Stimulated activated CD8-positive, alpha-beta memory T cell treated with anti-CD3 and anti-CD28 coated beads, Interleukin-7, amount 100 ng/mL, for 48 hours (primary cell): ENCODE measurements at regions not wholly inside any gene's neighbourhood (a gene's known extent, or its start where the extent isn't known, plus 50 kb on each side); places are given as distances from the start of the nearest gene placed in this dataset.

ENCODE experiments used
- DNase-seq, 2 donors: peaks; one replicate each; pipeline ENCODE4 v3.0.0-alpha.2; 2020; ENCODE audit warnings: low read depth in 1 of 2; ENCODE audit errors: extremely low read depth in 1 of 2

DNA sequence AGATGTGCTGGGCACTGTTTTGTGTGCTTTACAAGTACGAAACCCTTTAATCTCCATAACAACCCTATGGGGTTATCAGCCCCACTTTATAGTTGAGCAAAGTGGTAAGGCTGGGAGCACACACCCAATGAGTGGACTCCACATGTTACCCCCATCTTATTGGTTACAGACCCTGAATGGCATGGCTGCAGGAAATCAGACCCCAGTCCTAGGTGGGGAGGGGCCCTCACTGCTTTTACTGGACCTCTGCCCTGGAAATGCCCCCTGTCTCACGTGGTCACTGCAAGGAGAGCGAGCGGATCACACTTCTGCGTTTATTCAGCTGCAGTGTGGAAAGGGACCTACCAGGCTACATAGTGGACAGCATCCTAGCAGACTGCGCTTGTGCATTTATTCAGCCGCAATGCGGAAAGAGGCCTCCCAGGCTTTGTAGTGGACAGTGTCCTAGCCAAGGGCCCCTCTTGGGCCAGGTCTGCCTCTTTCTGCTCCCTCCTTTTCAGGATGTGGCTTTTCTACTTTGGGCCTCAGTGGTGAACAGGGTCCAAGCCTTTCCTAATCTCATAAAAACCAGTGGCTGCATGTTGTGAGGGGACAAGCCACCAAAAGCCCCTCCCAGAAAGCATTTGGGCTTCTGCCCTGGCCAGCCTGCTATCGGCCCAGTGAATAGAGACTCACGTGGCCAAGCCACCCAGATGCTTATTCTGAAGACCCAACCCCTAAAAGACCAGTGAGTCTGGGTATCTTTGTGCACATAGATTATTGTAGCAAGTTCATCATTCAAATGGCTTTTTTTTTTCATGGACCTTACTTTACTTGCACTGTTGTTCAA, 405.7 kb upstream of the RNF32 start:
- DNase-seq = no peak

DNA sequence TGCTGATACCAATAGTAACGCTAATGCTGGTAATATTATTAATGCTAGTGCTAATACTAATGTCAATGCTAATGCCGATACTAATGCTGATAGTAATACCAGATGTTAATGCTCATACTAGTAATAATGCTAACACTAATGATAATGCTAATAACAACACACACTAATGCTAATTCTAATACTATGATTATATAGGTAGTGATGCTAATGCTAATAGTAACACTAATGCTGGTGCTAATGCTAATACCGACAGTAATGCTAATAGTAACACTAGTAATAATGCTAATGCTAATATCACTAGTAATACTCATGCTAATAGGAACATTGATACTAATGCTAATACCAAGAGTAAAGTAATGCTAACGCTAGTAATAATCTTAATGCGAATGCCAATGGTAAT, 406.4 kb upstream of the RNF32 start:
- no peak for DNase-seq

DNA sequence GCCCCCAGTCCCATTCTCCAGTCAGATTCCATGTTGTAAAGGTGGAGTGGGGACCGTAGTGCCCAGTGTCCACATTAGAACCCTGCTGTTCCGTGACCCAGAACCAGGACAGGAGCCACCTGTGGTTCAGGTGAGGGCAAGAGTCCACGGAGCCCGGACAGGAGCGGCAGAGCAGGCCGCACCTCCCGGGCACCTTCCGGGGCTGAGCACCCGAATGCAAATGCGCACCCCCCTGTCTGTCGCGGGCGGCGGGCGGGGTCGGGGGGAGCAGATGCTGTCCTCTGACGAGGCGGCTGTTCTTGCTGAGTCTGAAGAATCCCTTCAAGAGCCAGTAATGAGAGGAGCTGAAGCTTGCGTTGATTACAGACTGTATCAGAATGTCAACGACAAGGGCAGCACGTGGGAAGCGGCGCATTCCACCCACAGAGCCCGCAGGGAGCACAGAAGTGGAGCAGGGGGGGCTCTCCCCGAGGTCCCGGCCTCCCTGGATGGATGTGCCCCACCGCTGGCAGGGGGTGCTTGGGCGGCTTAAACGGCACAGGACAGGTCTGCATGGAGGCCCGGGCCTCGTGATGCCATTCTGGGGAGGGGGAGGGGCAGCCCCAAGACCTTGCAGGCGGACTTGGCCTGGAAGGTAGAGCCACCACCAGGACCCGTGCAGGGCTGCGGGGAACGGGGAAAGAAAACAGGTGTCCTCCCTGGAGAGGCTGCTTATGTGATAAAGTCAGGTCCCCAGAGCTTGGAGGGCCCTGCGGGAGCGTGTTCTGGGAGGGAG, 407.5 kb upstream of the RNF32 start:
- no peak for DNase-seq

DNA sequence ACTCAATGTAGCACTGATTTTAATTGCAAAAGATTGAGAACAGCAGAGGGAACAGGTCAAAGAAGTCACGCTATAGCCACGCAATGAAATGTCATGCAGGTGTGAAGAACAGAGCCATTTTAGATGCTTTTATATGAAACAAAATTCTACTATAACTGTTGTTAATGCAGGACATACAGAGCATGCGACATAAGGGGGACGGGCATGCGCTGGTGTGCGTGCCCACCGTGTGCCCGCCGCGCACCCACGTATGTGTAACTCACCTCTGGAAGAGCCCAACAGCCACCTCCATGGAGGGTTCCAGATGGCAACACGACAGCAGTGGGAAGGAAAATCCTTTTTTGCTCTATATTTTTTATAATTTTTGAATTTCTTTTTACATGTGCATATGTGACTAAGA, 410.0 kb upstream of the RNF32 start:
- DNase-seq = no peak

DNA sequence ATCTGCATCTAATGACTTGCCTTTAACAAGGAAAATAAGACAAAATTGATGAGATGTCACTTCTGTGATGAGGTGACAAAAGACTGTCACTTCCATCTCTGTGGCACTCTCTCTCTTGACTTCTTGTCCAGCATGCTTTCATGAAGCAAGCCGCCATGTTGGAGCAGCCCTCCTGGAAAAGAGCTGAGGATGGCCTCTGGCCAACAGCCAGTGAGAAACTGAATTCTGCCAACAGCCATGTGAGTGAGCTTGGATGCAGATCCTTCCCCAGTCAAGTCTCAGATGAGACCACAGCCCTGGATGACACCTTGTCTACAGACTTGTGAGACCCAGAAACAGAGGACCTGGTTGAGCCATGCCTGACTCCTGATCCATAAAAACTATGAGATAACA, 412.6 kb upstream of the SHH start:
- DNase-seq = no peak

DNA sequence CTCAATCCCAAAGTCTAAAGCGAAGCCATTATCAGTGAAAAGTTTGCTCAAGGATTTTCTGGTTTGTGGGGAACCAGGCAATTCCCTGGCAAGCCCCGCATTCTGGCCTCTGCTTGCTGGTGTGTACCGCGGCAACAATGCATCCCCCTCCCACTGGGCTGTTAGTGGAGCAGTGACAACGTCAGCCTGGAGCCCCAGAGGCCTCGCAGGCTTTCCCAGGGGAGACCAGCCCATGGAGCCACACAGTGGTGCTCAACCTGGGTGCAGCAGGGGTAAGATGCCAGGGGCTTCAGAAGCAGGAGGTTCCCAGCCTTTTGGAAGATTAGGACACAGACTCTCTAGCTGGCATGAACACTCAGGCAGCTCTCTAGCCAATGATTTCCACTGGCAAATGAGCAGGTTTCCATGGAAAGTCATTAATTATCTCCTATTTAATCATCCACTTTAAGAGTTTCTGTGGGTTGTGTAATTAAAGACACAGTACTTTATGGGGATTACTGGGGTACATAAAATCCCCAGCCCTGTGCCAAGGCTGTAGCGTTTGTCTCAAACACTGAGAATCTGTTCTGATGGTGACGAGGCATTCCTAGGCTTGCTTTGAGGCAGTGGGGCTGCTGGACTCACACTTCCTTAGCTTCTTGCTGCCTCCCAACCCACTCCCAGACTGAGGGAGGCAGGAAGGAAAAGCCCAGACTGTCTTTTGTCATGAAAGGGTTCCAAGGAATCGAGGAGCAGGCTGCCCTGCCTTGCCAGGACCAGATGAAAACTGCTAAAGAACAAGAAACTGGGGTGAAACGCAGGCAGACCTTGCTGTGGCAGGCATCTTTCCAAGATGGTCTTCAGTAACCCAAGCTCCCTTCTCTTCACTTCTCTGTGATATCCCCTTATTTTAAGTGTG, 411.9 kb upstream of the SHH start:
- DNase-seq = no peak

DNA sequence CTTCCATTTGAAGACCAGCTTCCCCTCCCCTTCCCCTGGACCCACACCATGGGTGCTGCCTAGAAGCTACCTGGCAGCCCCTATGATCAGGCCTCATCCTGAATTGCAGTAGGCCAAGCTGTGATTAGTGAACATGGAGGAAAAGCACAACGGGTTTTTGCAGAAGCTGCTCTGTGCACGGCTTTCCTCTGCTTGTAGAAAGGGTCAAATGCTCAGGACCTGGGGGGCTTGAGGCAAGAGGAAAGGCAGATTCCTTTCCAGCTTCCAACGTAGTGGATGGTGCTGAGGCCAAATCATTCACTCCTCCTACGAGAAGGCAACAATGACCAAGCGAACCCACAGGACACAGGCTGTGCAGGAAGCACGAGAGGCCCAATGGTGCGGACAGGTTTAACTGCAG, 410.3 kb upstream of the SHH start:
- no peak for DNase-seq

DNA sequence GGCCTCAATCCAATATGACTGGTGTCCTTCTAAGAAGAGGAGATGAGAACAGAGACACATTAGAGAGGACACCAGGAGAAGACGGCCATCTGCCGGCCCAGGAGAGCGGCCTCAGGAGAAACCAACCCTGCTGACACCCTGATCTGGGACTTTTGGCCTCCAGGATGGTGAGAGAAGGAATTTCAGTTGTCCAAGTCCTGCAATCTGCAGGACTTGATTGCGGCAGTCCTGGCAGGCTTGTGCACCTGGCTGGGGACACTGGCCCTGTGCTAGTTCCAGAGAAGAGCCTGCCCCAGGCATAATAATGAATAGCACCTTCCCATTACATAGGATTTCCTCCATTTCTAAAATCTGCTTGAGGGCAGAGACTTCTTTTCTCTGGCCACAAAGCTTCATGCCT, 409.9 kb upstream of the SHH start:
- DNase-seq = no peak

DNA sequence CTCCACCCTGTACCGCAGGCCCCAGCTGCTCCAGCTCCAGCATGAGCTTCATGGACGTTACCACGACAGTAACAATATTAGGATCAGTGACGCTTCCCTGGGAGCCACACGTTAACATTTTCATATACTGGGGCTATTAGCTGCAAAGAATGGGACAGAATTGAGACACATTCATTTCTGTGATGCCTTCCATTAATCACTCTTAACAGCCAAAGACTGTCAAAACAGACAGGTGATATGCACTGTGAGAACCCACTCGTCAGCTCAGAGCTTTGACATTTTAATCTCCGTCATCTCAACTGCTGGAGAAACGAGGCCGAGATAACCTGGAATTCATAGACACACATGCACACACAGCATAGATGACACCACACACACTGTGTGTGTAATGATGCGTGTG, 408.4 kb upstream of the SHH start:
- DNase-seq = no peak

DNA sequence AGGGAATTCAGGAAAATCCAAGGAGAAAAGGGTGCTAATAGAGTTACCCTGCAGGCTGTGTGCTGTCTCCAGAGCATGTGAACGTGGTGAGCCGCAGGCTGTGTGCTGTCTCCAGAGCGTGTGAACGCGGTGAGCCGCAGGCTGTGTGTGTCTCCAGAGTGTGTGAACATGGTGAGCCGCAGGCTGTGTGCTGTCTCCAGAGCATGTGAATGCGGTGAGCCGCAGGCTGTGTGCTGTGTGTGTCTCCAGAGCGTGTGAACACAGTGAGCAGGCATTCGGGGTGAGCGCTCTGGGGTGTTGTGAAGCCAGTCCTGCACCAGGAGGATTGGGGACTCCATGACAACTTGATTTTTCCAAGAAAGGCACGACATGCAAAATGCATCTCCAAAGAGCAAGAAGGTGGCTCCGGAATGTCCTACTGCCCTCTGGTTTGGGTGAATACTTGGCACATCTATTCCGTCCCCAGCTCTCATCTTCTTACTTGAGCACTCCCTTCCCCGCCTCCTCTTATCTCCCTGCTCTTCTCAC, 407.9 kb upstream of the SHH start:
- DNase-seq = no peak

DNA sequence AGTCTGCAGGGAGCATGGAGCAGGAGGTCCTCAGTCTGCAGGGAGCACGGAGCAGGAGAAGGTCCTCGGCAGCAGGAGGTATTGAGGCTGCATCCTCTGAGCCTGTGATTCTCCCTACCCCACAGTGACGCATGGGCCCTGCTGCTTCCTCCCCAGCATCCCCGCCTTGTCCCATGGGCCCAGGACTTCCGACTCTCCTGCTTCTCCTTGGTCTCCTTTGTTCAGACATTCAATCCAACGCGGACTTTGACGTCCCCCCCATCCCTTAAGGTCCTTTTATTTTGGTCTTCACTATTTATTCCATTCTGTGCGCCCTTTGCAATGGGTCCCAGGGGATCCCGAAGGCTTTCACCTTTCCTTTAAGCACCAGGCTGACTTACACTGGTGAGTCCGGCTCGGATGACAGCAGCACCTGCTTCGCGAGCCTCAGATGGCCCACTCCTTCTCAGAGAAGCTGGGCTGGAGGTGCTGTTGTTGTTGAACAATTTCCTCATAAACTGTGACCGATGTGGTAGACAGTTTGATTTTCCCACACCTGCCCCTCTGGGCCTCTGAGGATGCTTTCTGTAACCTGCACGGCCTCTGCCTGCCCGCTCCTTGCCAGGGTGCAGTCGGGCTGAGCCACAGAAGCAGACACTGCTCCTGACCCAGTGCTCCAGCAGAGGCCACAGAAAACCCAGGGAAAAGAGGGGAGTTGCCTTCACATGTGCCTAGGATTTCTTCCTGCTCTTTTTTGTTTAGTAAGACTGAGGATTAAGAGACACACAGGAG, 407.2 kb upstream of the SHH start:
- DNase-seq = no peak

DNA sequence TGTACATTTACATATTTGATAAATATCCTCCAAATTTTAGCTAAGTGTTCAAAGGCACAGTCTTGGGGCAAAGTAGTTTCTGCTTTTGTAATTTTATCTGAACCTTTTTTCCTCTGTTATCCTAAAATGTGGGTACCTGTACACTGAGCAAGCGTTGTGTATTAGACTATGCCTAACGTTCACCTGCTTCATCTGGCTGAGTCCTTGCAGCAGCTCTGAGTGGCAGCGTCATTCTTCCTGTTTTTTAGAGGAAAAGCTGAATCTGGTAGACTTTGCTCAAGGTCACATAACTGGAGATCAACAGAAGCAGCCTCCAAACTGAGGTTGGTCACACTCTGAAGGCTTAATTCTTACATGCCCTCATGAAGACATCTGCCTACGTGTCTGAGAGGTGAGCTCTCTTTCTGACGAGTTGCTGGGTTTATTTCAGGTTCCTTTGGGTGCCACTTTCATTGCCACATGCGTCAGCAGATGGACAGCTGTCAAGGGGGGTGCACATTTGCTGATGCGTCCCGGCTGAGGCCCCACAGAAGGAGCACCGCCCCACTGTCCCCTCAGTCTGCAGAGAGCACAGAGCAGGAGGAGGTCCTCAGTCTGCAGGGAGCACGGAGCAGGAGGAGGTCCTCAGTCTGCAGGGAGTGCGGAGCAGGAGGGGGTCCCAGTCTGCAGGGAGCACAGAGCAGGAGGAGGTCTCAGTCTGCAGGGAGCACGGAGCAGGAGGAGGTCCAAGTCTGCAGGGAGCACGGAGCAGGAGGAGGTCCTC, 406.5 kb upstream of the SHH start:
- no peak for DNase-seq

DNA sequence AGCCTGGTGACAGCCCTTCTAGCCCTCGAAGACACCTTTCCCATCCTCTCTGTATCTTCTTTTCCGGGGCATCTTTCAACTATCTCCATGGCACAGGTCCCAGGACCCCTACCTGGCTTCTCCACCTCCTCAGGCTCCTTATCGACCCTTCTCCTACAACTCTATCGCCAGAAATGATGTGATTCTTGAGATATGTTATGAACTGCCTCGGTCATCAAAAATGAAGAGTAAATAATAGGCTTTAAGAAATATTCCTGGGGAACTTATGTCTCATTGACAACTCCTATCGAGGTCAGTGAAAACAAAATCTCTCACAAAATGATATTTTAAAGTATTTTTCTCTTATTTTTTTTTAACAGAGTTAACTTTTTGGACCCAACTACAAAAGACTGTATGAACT, 405.5 kb upstream of the SHH start:
- DNase-seq = no peak

DNA sequence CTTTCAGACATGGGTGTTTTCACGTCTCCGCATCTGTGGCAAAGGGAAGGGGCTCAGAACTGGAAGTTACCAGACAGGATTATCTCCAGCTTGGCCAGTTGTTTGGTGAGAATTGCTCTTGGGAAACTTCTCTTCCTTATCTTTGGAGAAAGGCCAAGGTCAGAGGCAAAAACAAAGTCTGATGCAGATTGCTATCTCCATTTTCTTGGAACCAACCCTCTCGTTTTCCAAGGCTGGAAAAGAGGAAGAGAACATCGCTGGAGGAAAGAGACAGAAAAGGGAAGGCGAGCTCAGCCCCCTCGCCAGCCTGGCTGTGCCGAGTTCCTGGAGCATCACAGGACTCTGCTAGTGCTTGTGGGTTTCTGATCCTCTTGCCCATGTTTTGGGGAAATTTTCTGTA, 396.8 kb upstream of the SHH start:
- no peak for DNase-seq

DNA sequence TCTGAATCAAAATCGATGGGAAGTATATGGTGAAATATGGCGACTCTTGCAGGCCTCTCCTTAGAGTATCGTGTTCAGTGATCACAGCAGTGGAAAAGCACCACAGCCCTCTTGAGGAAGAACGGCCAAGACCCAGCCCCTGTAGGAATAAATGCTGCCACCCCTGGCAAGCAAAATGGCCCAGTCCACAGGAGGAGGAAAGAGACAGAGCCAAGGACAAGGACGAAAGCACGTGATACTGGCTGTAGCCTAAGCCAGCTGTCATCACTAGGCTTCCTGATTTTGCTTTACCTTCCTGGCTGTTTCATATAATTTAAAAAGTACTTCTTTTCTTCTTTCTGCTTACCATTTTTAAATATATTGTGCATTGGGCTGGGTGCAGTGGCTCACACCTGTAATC, 395.0 kb upstream of the SHH start:
- no peak for DNase-seq

DNA sequence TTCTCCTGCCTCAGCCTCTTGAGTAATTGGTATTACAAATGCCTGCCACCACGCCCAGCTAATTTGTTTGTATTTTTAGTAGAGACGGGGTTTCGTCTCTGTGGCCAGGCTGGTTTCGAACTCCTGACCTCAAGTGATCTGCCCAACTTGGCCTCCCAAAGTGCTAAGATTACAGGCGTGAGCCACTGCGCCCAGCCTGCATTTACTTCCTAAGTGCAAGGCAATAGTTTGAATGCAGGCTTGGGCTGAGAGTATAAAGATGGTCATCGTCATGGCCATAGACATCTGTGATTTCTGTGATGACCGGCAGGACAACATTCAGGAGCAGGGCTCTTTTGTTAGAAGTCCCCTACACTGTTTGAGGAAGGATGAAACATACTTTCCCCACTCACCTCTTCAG, 393.9 kb upstream of the SHH start:
- DNase-seq = no peak

DNA sequence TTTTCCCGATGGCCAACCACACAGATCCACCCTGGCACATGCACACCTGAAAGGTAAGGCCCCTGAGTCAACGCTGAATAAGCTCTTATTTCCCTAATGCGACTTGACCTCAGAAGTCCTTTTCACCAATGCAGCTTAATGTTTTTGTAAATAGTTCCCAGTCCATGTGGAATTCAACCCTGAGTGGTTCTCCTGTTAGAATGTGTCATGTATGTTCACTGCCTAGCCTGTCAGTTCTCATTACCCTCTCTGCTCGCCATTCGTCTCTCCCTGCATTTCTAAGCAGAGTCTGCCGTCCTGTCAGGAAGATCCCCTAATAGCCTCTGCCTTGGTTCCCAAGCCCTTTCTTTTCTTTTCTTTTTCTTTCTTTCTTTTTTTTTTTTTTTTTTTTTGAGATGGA, 392.6 kb upstream of the SHH start:
- no peak for DNase-seq

DNA sequence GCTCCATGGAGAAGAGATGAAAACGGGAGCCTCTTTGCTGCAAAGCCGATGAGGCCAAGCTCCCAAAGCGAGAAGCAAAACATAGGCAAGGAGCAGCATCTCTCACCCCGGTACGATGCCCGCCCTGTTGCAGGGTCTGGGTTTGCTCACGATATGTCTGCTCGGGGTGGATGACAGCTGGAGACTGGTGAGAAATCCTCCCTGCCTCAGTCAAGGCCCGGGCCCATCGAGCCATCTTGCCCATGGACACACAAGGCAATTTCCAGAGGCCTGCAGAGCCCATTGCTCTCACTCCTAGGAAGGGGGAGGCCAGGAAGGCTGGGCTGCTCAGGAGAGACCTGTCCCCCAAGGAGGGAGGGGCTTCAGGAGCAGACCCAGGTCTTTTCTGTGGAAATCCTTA, 391.7 kb upstream of the SHH start:
- DNase-seq = no peak

DNA sequence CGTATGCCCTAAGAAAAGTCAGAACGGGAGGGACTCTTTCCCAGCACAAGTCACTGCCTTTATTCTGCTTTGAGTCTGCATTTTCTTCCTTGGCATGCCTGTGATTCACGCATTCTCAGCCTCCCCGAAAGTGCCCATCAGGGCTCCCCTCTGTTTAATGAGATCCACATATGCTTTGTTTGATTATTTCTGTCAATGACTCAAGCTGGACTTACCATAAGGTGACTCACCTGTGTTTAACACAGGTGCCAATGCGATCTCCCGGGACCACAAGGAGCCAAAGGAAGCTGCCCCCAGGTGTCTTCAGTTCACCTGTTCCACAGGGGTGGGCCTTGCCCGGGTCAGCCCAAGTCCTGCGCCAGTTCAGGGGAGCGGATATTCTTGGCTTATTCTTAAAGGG, 386.0 kb upstream of the SHH start:
- DNase-seq = no peak

DNA sequence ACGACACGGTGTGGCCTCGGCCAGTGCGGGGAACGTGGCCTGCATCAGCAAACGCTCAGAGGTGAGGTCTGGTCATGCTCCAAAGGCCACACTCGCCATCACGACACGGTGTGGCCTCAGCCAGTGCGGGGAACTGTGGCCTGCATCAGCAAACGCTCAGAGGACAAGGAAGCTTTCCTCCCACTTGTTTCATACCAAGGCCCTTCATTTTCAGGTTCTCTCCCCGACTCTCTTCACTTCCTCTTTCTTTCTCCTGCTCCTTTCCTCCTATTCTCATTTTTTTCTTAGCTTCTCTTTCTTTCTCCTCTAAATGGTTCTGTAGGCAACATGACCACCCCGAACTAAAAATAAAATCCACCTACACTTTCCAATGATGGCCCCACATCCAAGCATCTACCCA, 384.4 kb upstream of the SHH start:
- no peak for DNase-seq
